ENCODE measurements at regions not wholly inside any gene's neighbourhood (a gene's known extent, or its start where the extent isn't known, plus 50 kb on each side); places are given as distances from the start of the nearest gene placed in this dataset.

DNA sequence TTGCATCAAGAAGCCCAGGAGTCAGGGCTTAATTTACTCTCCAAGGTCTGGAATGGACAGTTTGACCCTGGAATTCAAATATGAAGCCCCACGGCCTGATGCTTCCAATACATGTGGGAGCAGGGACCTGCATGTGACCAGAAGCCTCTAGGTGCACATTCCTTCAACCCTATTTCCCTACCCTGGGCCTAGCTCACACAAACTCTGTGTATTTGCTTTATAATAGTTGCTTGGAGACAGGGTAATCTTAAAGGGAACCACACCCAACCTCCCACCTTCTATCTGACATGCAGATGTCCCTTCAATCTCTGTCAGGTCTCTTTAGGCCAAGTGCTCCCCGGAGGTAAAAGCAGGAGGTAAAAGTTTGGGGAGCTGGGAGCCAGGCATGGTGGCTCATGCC is 55.4 kb upstream of the PPP1CB start:
- TF ChIP-seq POLR2A (IDR thresholded peaks at IDR 0.05; ENCODE audit: borderline replicate concordance, extremely low read depth, insufficient read depth, insufficient read length) (no peak), EZH2phosphoT487 (IDR thresholded peaks at IDR 0.05; ENCODE audit: borderline replicate concordance) (no peak), EZH2 (IDR thresholded peaks at IDR 0.05) (no peak), POLR2AphosphoS5 (IDR thresholded peaks at IDR 0.05; ENCODE audit: low read depth, low read length) (no peak), CBX3 (IDR thresholded peaks at IDR 0.05; ENCODE audit: low read depth) (no peak), RAD21 (IDR thresholded peaks at IDR 0.05; ENCODE audit: low read depth) (no peak), SP1 (IDR thresholded peaks at IDR 0.05; ENCODE audit: low read depth) (no peak), YY1 (IDR thresholded peaks at IDR 0.05; ENCODE audit: extremely low read depth, insufficient replicate concordance, low read depth, low read length) (no peak), ZFX (IDR thresholded peaks at IDR 0.05) (no peak)
- TF ChIP-seq, protein P1, sequence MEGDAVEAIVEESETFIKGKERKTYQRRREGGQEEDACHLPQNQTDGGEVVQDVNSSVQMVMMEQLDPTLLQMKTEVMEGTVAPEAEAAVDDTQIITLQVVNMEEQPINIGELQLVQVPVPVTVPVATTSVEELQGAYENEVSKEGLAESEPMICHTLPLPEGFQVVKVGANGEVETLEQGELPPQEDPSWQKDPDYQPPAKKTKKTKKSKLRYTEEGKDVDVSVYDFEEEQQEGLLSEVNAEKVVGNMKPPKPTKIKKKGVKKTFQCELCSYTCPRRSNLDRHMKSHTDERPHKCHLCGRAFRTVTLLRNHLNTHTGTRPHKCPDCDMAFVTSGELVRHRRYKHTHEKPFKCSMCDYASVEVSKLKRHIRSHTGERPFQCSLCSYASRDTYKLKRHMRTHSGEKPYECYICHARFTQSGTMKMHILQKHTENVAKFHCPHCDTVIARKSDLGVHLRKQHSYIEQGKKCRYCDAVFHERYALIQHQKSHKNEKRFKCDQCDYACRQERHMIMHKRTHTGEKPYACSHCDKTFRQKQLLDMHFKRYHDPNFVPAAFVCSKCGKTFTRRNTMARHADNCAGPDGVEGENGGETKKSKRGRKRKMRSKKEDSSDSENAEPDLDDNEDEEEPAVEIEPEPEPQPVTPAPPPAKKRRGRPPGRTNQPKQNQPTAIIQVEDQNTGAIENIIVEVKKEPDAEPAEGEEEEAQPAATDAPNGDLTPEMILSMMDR (IDR thresholded peaks at IDR 0.05 in 2 of 3, conservative IDR thresholded peaks at IDR 0.05 in 1 of 3; ENCODE audit: borderline replicate concordance in 1 of 3, insufficient read depth in 1 of 3, low read depth in 2 of 3, low read length in 2 of 3): no peak
- TF ChIP-seq, protein P2, sequence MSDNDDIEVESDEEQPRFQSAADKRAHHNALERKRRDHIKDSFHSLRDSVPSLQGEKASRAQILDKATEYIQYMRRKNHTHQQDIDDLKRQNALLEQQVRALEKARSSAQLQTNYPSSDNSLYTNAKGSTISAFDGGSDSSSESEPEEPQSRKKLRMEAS (IDR thresholded peaks at IDR 0.05): no peak

Data from HCT116 (cell line).